Spleen (tissue), 11 donors: ENCODE measurements at regions not wholly inside any gene's neighbourhood (a gene's known extent, or its start where the extent isn't known, plus 50 kb on each side); places are given as distances from the start of the nearest gene placed in this dataset.

ENCODE experiments used
- DNase-seq: peaks from one replicate; pipeline ENCODE4 v3.0.0-alpha.2; 2020
- H3K27ac ChIP-seq, 8 donors: fragments of 200-600 bp; sonication (generic) in 7 of 8; 1 replicate in 4 of 8; 2 replicates in 4 of 8; pipeline versions ENCODE4 v1.5.0 to v1.8.0; 2016 to 2021; ENCODE audit warnings: inconsistent platforms in 4 of 8, mild to moderate bottlenecking in 4 of 8, moderate library complexity in 1 of 8
- H3K27me3 ChIP-seq, 7 donors: fragments of 200-600 bp; sonication (generic) in 6 of 7; replicated peaks in 1 of 7; 1 replicate in 4 of 7; 2 replicates in 3 of 7; pipeline versions ENCODE4 v1.5.0 to v1.8.0; 2016 to 2021; ENCODE audit warnings: inconsistent platforms in 3 of 7, mild to moderate bottlenecking in 1 of 7
- H3K36me3 ChIP-seq, 6 donors: fragments of 200-600 bp; sonication (generic) in 5 of 6; 1 replicate in 4 of 6; 2 replicates in 2 of 6; pipeline versions ENCODE4 v1.5.0 to v1.8.0; 2016 to 2021; ENCODE audit warnings: inconsistent platforms in 2 of 6
- H3K4me1 ChIP-seq, 6 donors: fragments of 200-600 bp; sonication (generic) in 5 of 6; 1 replicate in 3 of 6; 2 replicates in 3 of 6; pipeline versions ENCODE4 v1.5.0 to v1.8.0; 2016 to 2021; ENCODE audit warnings: inconsistent platforms in 3 of 6
- H3K4me3 ChIP-seq, 8 donors: fragments of 200-600 bp; sonication (generic) in 7 of 8; 1 replicate in 4 of 8; 2 replicates in 4 of 8; pipeline versions ENCODE4 v1.5.0 to v1.8.0; 2016 to 2021; ENCODE audit warnings: inconsistent platforms in 4 of 8, mild to moderate bottlenecking in 4 of 8, moderate library complexity in 2 of 8
- H3K9me3 ChIP-seq, 8 donors: fragments of 200-600 bp; sonication (generic) in 7 of 8; 1 replicate in 4 of 8; 2 replicates in 4 of 8; pipeline versions ENCODE4 v1.5.0 to v1.8.0; 2016 to 2021; ENCODE audit warnings: inconsistent platforms in 4 of 8
- CTCF ChIP-seq, 11 experiments: fragments of 200-600 bp in 7 of 11; fragments of 450-650 bp in 4 of 11; sonication (generic) in 4 of 11; IDR thresholded peaks in 8 of 11; conservative IDR thresholded peaks in 3 of 11; 1 replicate in 7 of 11; 2 replicates in 4 of 11; pipeline versions ENCODE4 v1.4.0 to v1.8.0; 2016 to 2021; ENCODE audit warnings: antibody characterized with exemption in 11 of 11, inconsistent platforms in 4 of 11, mild to moderate bottlenecking in 1 of 11
- POLR2A ChIP-seq, 3 donors: fragments of 450-650 bp; IDR thresholded peaks; one replicate each; pipeline ENCODE4 v1.5.1; 2017; ENCODE audit warnings: antibody characterized with exemption in 3 of 3, mild to moderate bottlenecking in 1 of 3
- POLR2AphosphoS5 ChIP-seq, 3 donors: sonication (generic); formaldehyde crosslinking; IDR thresholded peaks; one replicate each; pipeline ENCODE4 v1.5.1; 2017; ENCODE audit warnings: antibody characterized with exemption in 3 of 3
- WGBS, 5 donors: extraction: QIAGEN DNeasy Blood & Tissue Kit in 3 of 5; methylation state at CpG; one replicate each; pipeline versions ENCODE4 v1.1.5 to v1.1.7; 2013 to 2018; 5-methylcytosine and 5-hydroxymethylcytosine counted together
- intact Hi-C: fragments of 100-400 bp; cut with DNase I; formaldehyde crosslinking; loops from one replicate; pipeline ENCODE4 v1.15.0; 2023; ENCODE audit warnings: low total_unique reads
- donor health status: healthy with polysubstance abuse.
- donor health status: DM: no; HTN: no; CAD: no; lungs with moderate emphysema.
- donor health status: DM: no; HTN: no; CAD: no.
- donor health status: Bipolar disorder and iron deficiency.
- donor health status: healthy.
- donor health status: DM: no; HTN: no; CAD: no.
- donor health status: DM: yes; HTN: yes; CAD: no.

GRCh38 chr1:199512037-199512710 is 515.3 kb upstream of the NR5A2 start:
- H3K4me1 ChIP-seq = no peaks in the 10 kb centered on the region
- no peaks in the 10 kb centered on the region for H3K36me3 ChIP-seq
- TF ChIP-seq POLR2A (IDR thresholded peaks at IDR 0.05) = no peak
- TF ChIP-seq POLR2AphosphoS5 (IDR thresholded peaks at IDR 0.05) = no peak
- TF ChIP-seq CTCF (IDR thresholded peaks at IDR 0.05 in 8 of 11, conservative IDR thresholded peaks at IDR 0.05 in 3 of 11) = no peak
- intact Hi-C loops = no loop called here
- WGBS, 5 donors = 57 to 74% (median 71%) methylated on average over 6 of the region's 6 CpGs
- H3K4me3 ChIP-seq = no peak overlapping the region
- no peak for DNase-seq
- no peaks in the 10 kb centered on the region for H3K27me3 ChIP-seq
- H3K27ac ChIP-seq = no peak overlapping the region
- H3K9me3 ChIP-seq = no peaks in the 10 kb centered on the region

GRCh38 chr1:199515261-199515660 is 512.2 kb upstream of the NR5A2 start:
- Histone ChIP-seq H3K4me1 (no peaks in the 10 kb centered on the region), H3K4me3 (no peak overlapping the region), H3K27ac (no peak overlapping the region), H3K27me3 (no peaks in the 10 kb centered on the region), H3K9me3 (no peaks in the 10 kb centered on the region), H3K36me3 (no peaks in the 10 kb centered on the region)
- no peak for DNase-seq
- TF ChIP-seq CTCF (IDR thresholded peaks at IDR 0.05 in 8 of 11, conservative IDR thresholded peaks at IDR 0.05 in 3 of 11) (no peak), POLR2A (IDR thresholded peaks at IDR 0.05) (no peak), POLR2AphosphoS5 (IDR thresholded peaks at IDR 0.05) (no peak)
- WGBS, 5 donors = 62 to 79% (median 76%) methylated on average over 4 of the region's 4 CpGs
- intact Hi-C loops = no loop called here

GRCh38 chr1:199522338-199522737 is 505.2 kb upstream of the NR5A2 start:
- TF ChIP-seq POLR2A (IDR thresholded peaks at IDR 0.05) (no peak), POLR2AphosphoS5 (IDR thresholded peaks at IDR 0.05) (no peak), CTCF (IDR thresholded peaks at IDR 0.05 in 8 of 11, conservative IDR thresholded peaks at IDR 0.05 in 3 of 11) (no peak)
- Histone ChIP-seq H3K27ac (no peak overlapping the region), H3K27me3 (no peaks in the 10 kb centered on the region), H3K9me3 (no peaks in the 10 kb centered on the region), H3K36me3 (no peaks in the 10 kb centered on the region), H3K4me3 (no peak overlapping the region), H3K4me1 (no peaks in the 10 kb centered on the region)
- DNase-seq = no peak
- WGBS, 5 donors = 28 to 68% (median 37%) methylated on average over 1 of the region's 1 CpG
- intact Hi-C loops = no loop called here

GRCh38 chr1:199522936-199523335 is 504.6 kb upstream of the NR5A2 start:
- H3K4me1 ChIP-seq = no peaks in the 10 kb centered on the region
- TF ChIP-seq POLR2A (IDR thresholded peaks at IDR 0.05) = no peak
- TF ChIP-seq CTCF (IDR thresholded peaks at IDR 0.05 in 8 of 11, conservative IDR thresholded peaks at IDR 0.05 in 3 of 11) = no peak
- TF ChIP-seq POLR2AphosphoS5 (IDR thresholded peaks at IDR 0.05) = no peak
- no peak for DNase-seq
- H3K27ac ChIP-seq = no peak overlapping the region
- WGBS, 5 donors = 74 to 95% (median 92%) methylated on average over 2 of the region's 2 CpGs
- H3K27me3 ChIP-seq = no peaks in the 10 kb centered on the region
- no peaks in the 10 kb centered on the region for H3K9me3 ChIP-seq
- no peak overlapping the region for H3K4me3 ChIP-seq
- no peaks in the 10 kb centered on the region for H3K36me3 ChIP-seq
- intact Hi-C loops = no loop called here
